ENCODE measurements at regions not wholly inside any gene's neighbourhood (a gene's known extent, or its start where the extent isn't known, plus 50 kb on each side); places are given as distances from the start of the nearest gene placed in this dataset.

DNA sequence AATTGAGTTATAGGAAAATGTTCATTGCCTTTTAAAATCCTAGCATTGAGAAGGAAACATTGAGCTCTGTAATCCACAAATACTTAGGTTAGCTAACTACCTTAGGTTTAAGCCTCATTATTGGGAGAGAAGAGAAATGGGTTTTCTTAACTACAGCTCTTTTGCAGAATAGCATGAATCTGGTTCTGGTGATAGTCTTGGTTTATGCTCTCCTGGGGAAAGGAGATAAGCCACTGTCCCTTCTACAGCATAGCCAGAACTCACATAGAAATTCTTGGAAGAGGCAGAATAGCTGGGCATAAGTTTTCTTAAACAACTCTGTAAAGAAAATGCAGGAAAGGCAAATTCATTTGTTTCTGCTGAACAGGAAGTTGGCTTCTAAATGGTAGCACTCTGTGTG lies 378.6 kb upstream of the CHRM2 start:
- no peaks in the 10 kb centered on the region for H3K36me3 ChIP-seq (ENCODE audit: control insufficient read depth, insufficient read depth, low read length)
- TF ChIP-seq, protein P1, sequence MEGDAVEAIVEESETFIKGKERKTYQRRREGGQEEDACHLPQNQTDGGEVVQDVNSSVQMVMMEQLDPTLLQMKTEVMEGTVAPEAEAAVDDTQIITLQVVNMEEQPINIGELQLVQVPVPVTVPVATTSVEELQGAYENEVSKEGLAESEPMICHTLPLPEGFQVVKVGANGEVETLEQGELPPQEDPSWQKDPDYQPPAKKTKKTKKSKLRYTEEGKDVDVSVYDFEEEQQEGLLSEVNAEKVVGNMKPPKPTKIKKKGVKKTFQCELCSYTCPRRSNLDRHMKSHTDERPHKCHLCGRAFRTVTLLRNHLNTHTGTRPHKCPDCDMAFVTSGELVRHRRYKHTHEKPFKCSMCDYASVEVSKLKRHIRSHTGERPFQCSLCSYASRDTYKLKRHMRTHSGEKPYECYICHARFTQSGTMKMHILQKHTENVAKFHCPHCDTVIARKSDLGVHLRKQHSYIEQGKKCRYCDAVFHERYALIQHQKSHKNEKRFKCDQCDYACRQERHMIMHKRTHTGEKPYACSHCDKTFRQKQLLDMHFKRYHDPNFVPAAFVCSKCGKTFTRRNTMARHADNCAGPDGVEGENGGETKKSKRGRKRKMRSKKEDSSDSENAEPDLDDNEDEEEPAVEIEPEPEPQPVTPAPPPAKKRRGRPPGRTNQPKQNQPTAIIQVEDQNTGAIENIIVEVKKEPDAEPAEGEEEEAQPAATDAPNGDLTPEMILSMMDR (IDR thresholded peaks at IDR 0.05; ENCODE audit: insufficient read depth, low read length, severe bottlenecking) = no peak
- no peak for DNase-seq (ENCODE audit: low read depth)
- H3K27me3 ChIP-seq (ENCODE audit: control insufficient read depth, insufficient read depth, low read length) = no peaks in the 10 kb centered on the region
- no peak for FAIRE-seq
- no peak overlapping the region for H3K4me3 ChIP-seq (ENCODE audit: low read depth, low read length)

DNA sequence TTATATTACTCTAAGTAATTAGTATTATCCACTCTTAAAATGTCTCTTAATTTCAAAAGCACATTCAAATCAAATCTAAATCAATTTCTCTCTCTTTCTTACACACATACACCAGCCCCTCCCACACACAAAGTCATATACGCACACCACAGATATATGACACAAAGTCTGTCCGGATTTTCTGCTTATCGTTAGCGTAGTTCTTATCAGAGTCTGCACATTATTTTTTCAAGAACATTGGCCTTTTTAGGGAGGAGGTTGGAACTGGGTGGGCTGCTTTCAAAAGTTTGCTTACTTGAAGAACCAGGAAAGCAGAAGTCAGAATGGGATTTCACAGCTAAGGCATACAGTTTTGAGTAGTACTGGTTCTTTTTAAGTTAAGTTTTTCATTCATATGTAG lies 387.6 kb upstream of the CHRM2 start:
- TF ChIP-seq, protein P1 (IDR thresholded peaks at IDR 0.05; ENCODE audit: insufficient read depth, low read length, severe bottlenecking) = no peak
- H3K27me3 ChIP-seq (ENCODE audit: control insufficient read depth, insufficient read depth, low read length) = no peaks in the 10 kb centered on the region
- no peak for DNase-seq (ENCODE audit: low read depth)
- H3K4me3 ChIP-seq (ENCODE audit: low read depth, low read length) = no peak overlapping the region
- no peaks in the 10 kb centered on the region for H3K36me3 ChIP-seq (ENCODE audit: control insufficient read depth, insufficient read depth, low read length)
- FAIRE-seq = no peak

DNA sequence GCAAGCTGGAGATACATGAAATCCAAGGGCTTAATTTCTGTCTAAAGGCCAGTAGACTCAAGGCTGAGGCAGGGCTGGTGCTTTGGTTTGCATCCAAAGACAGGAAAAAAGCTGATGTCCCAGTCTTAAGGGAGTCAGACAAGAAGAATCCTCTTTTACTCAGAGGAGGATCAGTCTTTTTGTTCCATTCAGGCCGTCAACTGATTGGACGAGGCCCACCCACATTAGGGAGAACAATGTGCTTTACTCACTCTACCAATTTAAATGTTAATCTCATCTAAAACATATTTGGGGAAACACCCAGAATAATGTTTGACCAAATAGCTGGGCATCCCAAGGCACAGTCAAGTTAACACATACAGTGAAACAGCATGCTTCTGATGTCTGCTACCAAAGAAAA lies 388.5 kb upstream of the CHRM2 start:
- Histone ChIP-seq H3K27me3 (ENCODE audit: control insufficient read depth, insufficient read depth, low read length) (no peaks in the 10 kb centered on the region), H3K4me3 (ENCODE audit: low read depth, low read length) (no peak overlapping the region), H3K36me3 (ENCODE audit: control insufficient read depth, insufficient read depth, low read length) (no peaks in the 10 kb centered on the region)
- TF ChIP-seq, protein P1 (IDR thresholded peaks at IDR 0.05; ENCODE audit: insufficient read depth, low read length, severe bottlenecking) = no peak
- FAIRE-seq (no peak), DNase-seq (ENCODE audit: low read depth) (no peak)

DNA sequence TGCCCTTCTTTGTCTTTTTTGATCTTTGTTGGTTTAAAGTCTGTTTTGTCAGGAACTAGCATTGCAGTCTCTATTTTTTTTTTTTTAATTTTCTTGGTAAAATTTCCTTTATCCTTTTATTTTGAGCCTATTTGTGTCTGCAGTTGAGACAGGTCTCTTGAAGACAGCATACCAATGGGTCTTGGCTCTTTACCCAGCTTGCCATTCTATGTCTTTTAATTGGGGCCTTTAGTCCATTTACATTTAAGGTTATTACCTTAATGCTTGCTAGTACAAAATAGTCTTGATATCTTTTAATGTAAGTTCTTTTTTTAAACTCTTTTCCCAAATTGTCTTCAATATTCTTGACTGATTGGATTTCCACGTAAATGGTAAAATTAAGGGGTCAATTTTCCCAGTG lies 398.3 kb upstream of the CHRM2 start:
- FAIRE-seq (no peak), DNase-seq (ENCODE audit: low read depth) (no peak)
- Histone ChIP-seq H3K4me3 (ENCODE audit: low read depth, low read length) (no peak overlapping the region), H3K27me3 (ENCODE audit: control insufficient read depth, insufficient read depth, low read length) (no peaks in the 10 kb centered on the region), H3K36me3 (ENCODE audit: control insufficient read depth, insufficient read depth, low read length) (no peaks in the 10 kb centered on the region)
- TF ChIP-seq, protein P1 (IDR thresholded peaks at IDR 0.05; ENCODE audit: insufficient read depth, low read length, severe bottlenecking) = no peak

DNA sequence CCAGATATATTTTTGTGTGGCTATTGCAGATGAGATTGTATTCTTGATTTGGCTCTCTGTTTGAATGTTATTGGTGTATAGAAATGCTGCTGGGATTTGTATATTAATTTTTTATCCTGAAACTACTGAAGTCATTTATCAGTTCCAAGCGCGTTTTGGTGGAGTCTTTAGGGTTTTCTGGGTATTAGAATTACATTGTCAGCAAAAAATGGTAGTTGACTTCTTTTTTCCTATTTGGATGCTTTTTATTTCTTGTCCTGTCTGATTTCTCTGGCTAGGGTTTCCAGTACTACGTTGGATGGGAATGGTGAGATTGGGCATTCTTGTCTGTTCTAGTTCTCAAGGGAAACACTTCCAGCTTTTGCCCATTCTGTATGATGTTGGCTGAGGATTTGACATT lies 415.5 kb upstream of the CHRM2 start:
- H3K27me3 ChIP-seq (ENCODE audit: control insufficient read depth, insufficient read depth, low read length) = no peaks in the 10 kb centered on the region
- H3K36me3 ChIP-seq (ENCODE audit: control insufficient read depth, insufficient read depth, low read length) = no peaks in the 10 kb centered on the region
- no peak for FAIRE-seq
- TF ChIP-seq, protein P1 (IDR thresholded peaks at IDR 0.05; ENCODE audit: insufficient read depth, low read length, severe bottlenecking) = no peak
- no peak for DNase-seq (ENCODE audit: low read depth)
- no peak overlapping the region for H3K4me3 ChIP-seq (ENCODE audit: low read depth, low read length)

DNA sequence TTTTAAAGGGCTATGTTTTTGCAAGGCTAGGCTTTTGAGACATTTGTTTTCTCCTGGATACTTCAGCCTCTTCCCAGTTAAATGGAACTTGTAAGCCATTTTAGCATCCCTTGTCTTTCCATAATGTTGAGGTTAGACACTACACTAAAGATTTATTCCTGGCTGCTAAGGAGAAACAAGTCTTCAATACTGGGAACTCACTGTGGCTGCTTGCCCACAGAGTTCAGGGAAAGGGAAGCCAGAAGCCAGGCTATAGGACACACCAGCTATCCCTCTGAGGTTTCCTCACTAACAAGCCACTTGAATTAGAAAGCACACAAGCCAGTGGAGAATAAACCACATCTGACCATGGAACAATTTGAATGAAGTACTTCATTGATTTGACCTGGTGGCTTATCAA lies 421.7 kb upstream of the CHRM2 start:
- no peak overlapping the region for H3K4me3 ChIP-seq (ENCODE audit: low read depth, low read length)
- TF ChIP-seq, protein P1 (IDR thresholded peaks at IDR 0.05; ENCODE audit: insufficient read depth, low read length, severe bottlenecking) = no peak
- no peak for DNase-seq (ENCODE audit: low read depth)
- FAIRE-seq = no peak
- H3K36me3 ChIP-seq (ENCODE audit: control insufficient read depth, insufficient read depth, low read length) = no peaks in the 10 kb centered on the region
- H3K27me3 ChIP-seq (ENCODE audit: control insufficient read depth, insufficient read depth, low read length) = no peaks in the 10 kb centered on the region

All from bronchial epithelial cell (primary cell).